ENCODE measurements at regions not wholly inside any gene's neighbourhood (a gene's known extent, or its start where the extent isn't known, plus 50 kb on each side); places are given as distances from the start of the nearest gene placed in this dataset.
A peak's percentile ranks its signal among the peaks of the same experiment; 100 is the strongest.

DNA sequence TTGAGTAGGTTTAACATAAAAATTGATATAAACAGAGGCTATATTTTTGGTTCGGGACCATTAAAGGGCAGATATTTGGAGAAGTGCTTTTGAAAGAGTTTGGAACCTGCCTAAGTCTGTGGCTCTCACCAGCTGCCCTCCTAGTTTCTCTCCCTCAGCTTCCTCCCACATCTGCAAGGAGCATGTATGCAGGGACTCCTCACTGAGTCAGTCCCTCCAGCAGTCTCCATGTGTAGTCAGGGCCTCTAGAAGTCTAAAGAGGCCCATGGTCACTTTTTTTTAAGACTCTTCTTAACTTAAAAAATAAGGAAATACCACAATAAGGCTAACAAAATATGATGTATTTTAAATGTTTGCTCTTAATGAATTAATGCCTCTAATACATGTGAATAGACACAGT, 220.0 kb upstream of the TANK start:
- Histone ChIP-seq H3K4me3 (ENCODE audit: control extremely low read depth in 1 of 5, extremely low read depth in 1 of 5, insufficient read depth in 1 of 5, low read depth in 2 of 5, low read length in 4 of 5) (no peak overlapping the region), H3K27me3 (replicated peaks in 1 of 4; ENCODE audit: control extremely low read depth in 1 of 4, control insufficient read depth in 3 of 4, insufficient read depth in 4 of 4, low read length in 3 of 4) (peaks cover 0 to 4% (median 0%) of the 10 kb centered on the region in 4 experiments), H2AFZ (ENCODE audit: insufficient read depth, low read depth, low read length, poor library complexity, severe bottlenecking) (no peak overlapping the region), H3K9me3 (ENCODE audit: control extremely low read depth in 1 of 3, control insufficient read depth in 2 of 3, insufficient read depth in 1 of 3, low read length in 2 of 3) (no peaks in the 10 kb centered on the region), H3K36me3 (replicated peaks in 1 of 2; ENCODE audit: control extremely low read depth in 1 of 2, control insufficient read depth in 1 of 2, extremely low read depth in 1 of 2, insufficient read depth in 2 of 2, low read length in 1 of 2) (no peaks in the 10 kb centered on the region), H4K20me1 (ENCODE audit: control insufficient read depth, insufficient read depth, low read length, poor library complexity, severe bottlenecking) (no peaks in the 10 kb centered on the region), H3K4me1 (ENCODE audit: control insufficient read depth in 2 of 2, insufficient read depth in 2 of 2, low read length in 2 of 2) (peaks cover 6 to 9% of the 10 kb centered on the region in 2 donors), H3K4me2 (replicated peaks; ENCODE audit: low read depth, low read length, poor library complexity, severe bottlenecking) (no peak overlapping the region), H3K79me2 (ENCODE audit: control insufficient read depth, insufficient read depth, low read length) (no peaks in the 10 kb centered on the region), H3K9ac (ENCODE audit: low read length) (no peak overlapping the region), H3K27ac (ENCODE audit: low read length in 2 of 2) (no peak overlapping the region)
- WGBS (ENCODE audit: insufficient coverage), result 100% methylated on average over 1 of the region's 1 CpG
- no peak overlapping the region for H3K4me3 Mint-ChIP-seq
- TF ChIP-seq CTCF (IDR thresholded peaks at IDR 0.05), result no peak
- TF ChIP-seq EZH2 (IDR thresholded peaks at IDR 0.05; ENCODE audit: borderline replicate concordance, insufficient read depth, low read depth, low read length, poor library complexity, severe bottlenecking), result no peak
- H3K27me3 Mint-ChIP-seq, result peaks cover 31% of the 10 kb centered on the region
- H3K9me3 Mint-ChIP-seq (ENCODE audit: insufficient read depth), result no peaks in the 10 kb centered on the region
- ChIA-PET POLR2A (no interaction called here), CTCF (no interaction called here)
- H3K4me1 Mint-ChIP-seq, result peaks cover 8% of the 10 kb centered on the region
- DNase-seq (no peak), ATAC-seq (ENCODE audit: low read depth) (no peak)
- intact Hi-C loops (cut with micrococcal nuclease), result no loop called here
- H3K27ac Mint-ChIP-seq, result no peak overlapping the region

GRCh38 chr2:160940699-160941098, 219.5 kb upstream of the TANK start:
- DNase-seq (peak; percentile 5), ATAC-seq (ENCODE audit: low read depth) (no peak)
- H3K4me1 ChIP-seq (ENCODE audit: control insufficient read depth in 2 of 2, insufficient read depth in 2 of 2, low read length in 2 of 2), result peaks cover 6 to 9% of the 10 kb centered on the region in 2 donors
- no peaks in the 10 kb centered on the region for H3K9me3 ChIP-seq (ENCODE audit: control extremely low read depth in 1 of 3, control insufficient read depth in 2 of 3, insufficient read depth in 1 of 3, low read length in 2 of 3)
- no peak overlapping the region for H3K9ac ChIP-seq (ENCODE audit: low read length)
- no peak overlapping the region for H3K4me3 ChIP-seq (ENCODE audit: control extremely low read depth in 1 of 5, extremely low read depth in 1 of 5, insufficient read depth in 1 of 5, low read depth in 2 of 5, low read length in 4 of 5)
- peak overlapping the region; percentile 4 for H2AFZ ChIP-seq (ENCODE audit: insufficient read depth, low read depth, low read length, poor library complexity, severe bottlenecking)
- peaks cover 29% of the 10 kb centered on the region for H3K27me3 Mint-ChIP-seq
- ChIA-PET POLR2A (no interaction called here), CTCF (no interaction called here)
- H3K27me3 ChIP-seq (replicated peaks in 1 of 4; ENCODE audit: control extremely low read depth in 1 of 4, control insufficient read depth in 3 of 4, insufficient read depth in 4 of 4, low read length in 3 of 4), result peaks cover 0 to 4% (median 0%) of the 10 kb centered on the region in 4 experiments
- no peak overlapping the region for H3K4me2 ChIP-seq (replicated peaks; ENCODE audit: low read depth, low read length, poor library complexity, severe bottlenecking)
- H3K27ac ChIP-seq (ENCODE audit: low read length in 2 of 2), result no peak overlapping the region
- H3K79me2 ChIP-seq (ENCODE audit: control insufficient read depth, insufficient read depth, low read length), result no peaks in the 10 kb centered on the region
- no peaks in the 10 kb centered on the region for H4K20me1 ChIP-seq (ENCODE audit: control insufficient read depth, insufficient read depth, low read length, poor library complexity, severe bottlenecking)
- TF ChIP-seq CTCF (IDR thresholded peaks at IDR 0.05) (no peak), EZH2 (IDR thresholded peaks at IDR 0.05; ENCODE audit: borderline replicate concordance, insufficient read depth, low read depth, low read length, poor library complexity, severe bottlenecking) (no peak)
- intact Hi-C loops (cut with micrococcal nuclease), result no loop called here
- no peak overlapping the region for H3K27ac Mint-ChIP-seq
- peaks cover 8% of the 10 kb centered on the region for H3K4me1 Mint-ChIP-seq
- WGBS (ENCODE audit: insufficient coverage), result 70% methylated on average over 1 of the region's 2 CpGs
- no peaks in the 10 kb centered on the region for H3K36me3 ChIP-seq (replicated peaks in 1 of 2; ENCODE audit: control extremely low read depth in 1 of 2, control insufficient read depth in 1 of 2, extremely low read depth in 1 of 2, insufficient read depth in 2 of 2, low read length in 1 of 2)
- H3K9me3 Mint-ChIP-seq (ENCODE audit: insufficient read depth), result no peaks in the 10 kb centered on the region
- H3K4me3 Mint-ChIP-seq, result no peak overlapping the region

Measured in B cell (primary cell).